ENCODE measurements at regions not wholly inside any gene's neighbourhood (a gene's known extent, or its start where the extent isn't known, plus 50 kb on each side); places are given as distances from the start of the nearest gene placed in this dataset.

DNA sequence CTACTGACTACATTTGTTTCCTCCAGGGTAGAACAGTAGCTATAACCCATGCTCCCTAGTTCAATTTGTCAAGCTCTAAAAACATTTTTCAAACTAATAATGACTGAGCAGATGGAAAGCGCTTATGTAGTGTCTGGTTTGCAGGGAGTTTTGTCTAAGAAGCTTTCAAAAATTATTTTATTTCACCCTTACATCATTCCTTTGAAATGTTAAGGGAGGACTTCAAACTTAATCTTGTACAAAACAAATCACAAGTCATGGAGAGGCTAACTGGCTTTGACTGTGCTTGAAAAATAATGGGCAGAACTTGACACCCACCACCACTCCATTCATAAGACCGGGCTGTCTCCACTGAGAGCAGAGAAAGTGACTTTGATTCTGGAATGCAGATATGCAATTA lies 153.4 kb upstream of the QRFPR start:
- TF ChIP-seq, protein P1, sequence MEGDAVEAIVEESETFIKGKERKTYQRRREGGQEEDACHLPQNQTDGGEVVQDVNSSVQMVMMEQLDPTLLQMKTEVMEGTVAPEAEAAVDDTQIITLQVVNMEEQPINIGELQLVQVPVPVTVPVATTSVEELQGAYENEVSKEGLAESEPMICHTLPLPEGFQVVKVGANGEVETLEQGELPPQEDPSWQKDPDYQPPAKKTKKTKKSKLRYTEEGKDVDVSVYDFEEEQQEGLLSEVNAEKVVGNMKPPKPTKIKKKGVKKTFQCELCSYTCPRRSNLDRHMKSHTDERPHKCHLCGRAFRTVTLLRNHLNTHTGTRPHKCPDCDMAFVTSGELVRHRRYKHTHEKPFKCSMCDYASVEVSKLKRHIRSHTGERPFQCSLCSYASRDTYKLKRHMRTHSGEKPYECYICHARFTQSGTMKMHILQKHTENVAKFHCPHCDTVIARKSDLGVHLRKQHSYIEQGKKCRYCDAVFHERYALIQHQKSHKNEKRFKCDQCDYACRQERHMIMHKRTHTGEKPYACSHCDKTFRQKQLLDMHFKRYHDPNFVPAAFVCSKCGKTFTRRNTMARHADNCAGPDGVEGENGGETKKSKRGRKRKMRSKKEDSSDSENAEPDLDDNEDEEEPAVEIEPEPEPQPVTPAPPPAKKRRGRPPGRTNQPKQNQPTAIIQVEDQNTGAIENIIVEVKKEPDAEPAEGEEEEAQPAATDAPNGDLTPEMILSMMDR (conservative IDR thresholded peaks at IDR 0.05; ENCODE audit: low read length): no peak
- TF ChIP-seq EZH2phosphoT487 (IDR thresholded peaks at IDR 0.05; ENCODE audit: borderline replicate concordance): no peak

All from Loucy (cell line).